ENCODE measurements at regions not wholly inside any gene's neighbourhood (a gene's known extent, or its start where the extent isn't known, plus 50 kb on each side); places are given as distances from the start of the nearest gene placed in this dataset.

DNA sequence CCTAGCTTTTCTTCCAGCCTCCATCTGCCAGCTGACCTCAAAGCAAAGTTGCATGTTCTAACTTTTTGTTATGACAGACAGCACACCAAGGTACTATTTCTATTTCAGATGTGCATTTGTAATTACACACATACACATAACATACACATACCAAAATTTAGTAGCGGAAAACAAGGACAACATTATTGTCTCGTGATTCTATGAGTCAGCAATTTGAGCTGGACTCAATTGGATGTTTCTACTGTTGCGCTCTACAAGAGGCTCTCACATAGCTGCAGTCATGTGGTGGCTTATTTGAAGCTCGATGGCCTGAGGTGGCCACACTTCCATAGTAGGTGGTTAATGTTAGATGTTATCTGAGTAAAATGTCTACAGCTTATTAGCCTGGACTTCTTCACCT lies 1010.1 kb upstream of the B3GALT2 start:
- Histone ChIP-seq H3K27me3 (ENCODE audit: control insufficient read depth in 2 of 2, insufficient read depth in 2 of 2, low read length in 2 of 2) (no peaks in the 10 kb centered on the region), H2AFZ (ENCODE audit: low read depth, low read length) (no peak overlapping the region), H3K4me1 (ENCODE audit: control insufficient read depth, extremely low read depth, insufficient read depth, low read length) (no peaks in the 10 kb centered on the region), H3K27ac (ENCODE audit: insufficient read depth, low read depth, low read length) (no peak overlapping the region), H3K9me1 (replicated peaks; ENCODE audit: control insufficient read depth, extremely low read depth, insufficient read depth, low read length) (no peaks in the 10 kb centered on the region), H3K9me3 (replicated peaks; ENCODE audit: control insufficient read depth, insufficient read depth, low read length) (no peaks in the 10 kb centered on the region), H3K79me2 (ENCODE audit: control insufficient read depth, insufficient read depth, low read length) (no peaks in the 10 kb centered on the region), H4K20me1 (replicated peaks; ENCODE audit: control insufficient read depth, extremely low read depth, insufficient read depth, low read length) (no peaks in the 10 kb centered on the region), H3K36me3 (ENCODE audit: control insufficient read depth in 2 of 2, extremely low read depth in 1 of 2, insufficient read depth in 2 of 2, low read length in 2 of 2) (no peaks in the 10 kb centered on the region), H3K9ac (replicated peaks; ENCODE audit: extremely low read depth, insufficient read depth, low read length) (no peak overlapping the region), H3K4me3 (replicated peaks in 1 of 3; ENCODE audit: insufficient read depth in 1 of 3, low read depth in 1 of 3, low read length in 3 of 3) (no peak overlapping the region), H3K4me2 (ENCODE audit: insufficient read depth, low read length) (no peak overlapping the region)
- CTCF ChIA-PET = no interaction called here
- BruUV-seq (replicated peaks) = no TSS peak
- TF ChIP-seq GATA2 (IDR thresholded peaks at IDR 0.05; ENCODE audit: insufficient read depth, insufficient read length, low read depth, low read length) = no peak
- no peak for TF ChIP-seq POLR2A (IDR thresholded peaks at IDR 0.05; ENCODE audit: low read depth, low read length)
- TF ChIP-seq, protein P1, sequence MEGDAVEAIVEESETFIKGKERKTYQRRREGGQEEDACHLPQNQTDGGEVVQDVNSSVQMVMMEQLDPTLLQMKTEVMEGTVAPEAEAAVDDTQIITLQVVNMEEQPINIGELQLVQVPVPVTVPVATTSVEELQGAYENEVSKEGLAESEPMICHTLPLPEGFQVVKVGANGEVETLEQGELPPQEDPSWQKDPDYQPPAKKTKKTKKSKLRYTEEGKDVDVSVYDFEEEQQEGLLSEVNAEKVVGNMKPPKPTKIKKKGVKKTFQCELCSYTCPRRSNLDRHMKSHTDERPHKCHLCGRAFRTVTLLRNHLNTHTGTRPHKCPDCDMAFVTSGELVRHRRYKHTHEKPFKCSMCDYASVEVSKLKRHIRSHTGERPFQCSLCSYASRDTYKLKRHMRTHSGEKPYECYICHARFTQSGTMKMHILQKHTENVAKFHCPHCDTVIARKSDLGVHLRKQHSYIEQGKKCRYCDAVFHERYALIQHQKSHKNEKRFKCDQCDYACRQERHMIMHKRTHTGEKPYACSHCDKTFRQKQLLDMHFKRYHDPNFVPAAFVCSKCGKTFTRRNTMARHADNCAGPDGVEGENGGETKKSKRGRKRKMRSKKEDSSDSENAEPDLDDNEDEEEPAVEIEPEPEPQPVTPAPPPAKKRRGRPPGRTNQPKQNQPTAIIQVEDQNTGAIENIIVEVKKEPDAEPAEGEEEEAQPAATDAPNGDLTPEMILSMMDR (IDR thresholded peaks at IDR 0.05; ENCODE audit: extremely low read depth in 1 of 2, insufficient read depth in 1 of 2, low read depth in 1 of 2, low read length in 2 of 2) = no peak
- TF ChIP-seq FOS (IDR thresholded peaks at IDR 0.05; ENCODE audit: borderline replicate concordance, insufficient read depth, low read length) = no peak
- no peak for TF ChIP-seq MAX (IDR thresholded peaks at IDR 0.05; ENCODE audit: insufficient read depth, insufficient read length)
- TF ChIP-seq JUN (IDR thresholded peaks at IDR 0.05; ENCODE audit: borderline replicate concordance, insufficient read depth, insufficient read length, low read depth) = no peak
- TF ChIP-seq EZH2 (IDR thresholded peaks at IDR 0.05; ENCODE audit: borderline replicate concordance, low read depth, low read length, severe bottlenecking) = no peak
- no peak for TF ChIP-seq MYC (IDR thresholded peaks at IDR 0.05; ENCODE audit: low read depth, low read length)
- no peak for TF ChIP-seq POLR2AphosphoS5 (IDR thresholded peaks at IDR 0.05; ENCODE audit: insufficient read depth, low read depth, low read length)
- DNase-seq (ENCODE audit: low read depth, low spot score) (no peak), FAIRE-seq (no peak)
- intact Hi-C loops (cut with micrococcal nuclease) = no loop called here
- POLR2A ChIA-PET = no interaction called here
- dilution Hi-C loops (cut with MboI; ENCODE audit: extremely low pct_ligation_motif_present, low sequenced_read_pairs) = no loop called here
